ENCODE measurements at regions not wholly inside any gene's neighbourhood (a gene's known extent, or its start where the extent isn't known, plus 50 kb on each side); places are given as distances from the start of the nearest gene placed in this dataset.
A peak's percentile ranks its signal among the peaks of the same experiment; 100 is the strongest.

GRCh38 chr1:29835406-29835805 is 599.1 kb downstream of the PTPRU start:
- Histone ChIP-seq H3K4me2 (ENCODE audit: low read length) (no peak overlapping the region), H3K27me3 (ENCODE audit: insufficient read depth, low read depth, low read length) (no peaks in the 10 kb centered on the region), H3K27ac (ENCODE audit: low read length) (no peak overlapping the region), H3K9me3 (ENCODE audit: low read length) (no peaks in the 10 kb centered on the region), H3K9me2 (ENCODE audit: insufficient read depth, low read length) (no peaks in the 10 kb centered on the region), H3K79me2 (replicated peaks; ENCODE audit: insufficient read depth, low read length) (no peaks in the 10 kb centered on the region), H3F3A (ENCODE audit: insufficient read depth, low read length, poor library complexity, severe bottlenecking) (no peaks in the 10 kb centered on the region), H2AFZ (ENCODE audit: low read depth, low read length) (no peak overlapping the region), H3K36me3 (ENCODE audit: insufficient read depth, low read length) (no peaks in the 10 kb centered on the region), H4K20me1 (ENCODE audit: insufficient read depth) (no peaks in the 10 kb centered on the region), H3K4me3 (ENCODE audit: low read length) (no peak overlapping the region), H3K9ac (ENCODE audit: low read length) (no peak overlapping the region)
- TF ChIP-seq RAD21 (conservative IDR thresholded peaks at IDR 0.05) (no peak), POLR2AphosphoS5 (IDR thresholded peaks at IDR 0.05) (peak; percentile 50), SMC3 (conservative IDR thresholded peaks at IDR 0.05; ENCODE audit: poor library complexity) (no peak), REST (IDR thresholded peaks at IDR 0.05; ENCODE audit: borderline replicate concordance) (no peak)

- Histone ChIP-seq H3K4me2 (ENCODE audit: low read length) (no peak overlapping the region), H3K36me3 (ENCODE audit: insufficient read depth, low read length) (no peaks in the 10 kb centered on the region), H3K9me2 (ENCODE audit: insufficient read depth, low read length) (no peaks in the 10 kb centered on the region), H3K79me2 (replicated peaks; ENCODE audit: insufficient read depth, low read length) (no peaks in the 10 kb centered on the region), H3K4me3 (ENCODE audit: low read length) (no peak overlapping the region), H3K27me3 (ENCODE audit: insufficient read depth, low read depth, low read length) (no peaks in the 10 kb centered on the region), H2AFZ (ENCODE audit: low read depth, low read length) (no peak overlapping the region), H3K27ac (ENCODE audit: low read length) (no peak overlapping the region), H3K9me3 (ENCODE audit: low read length) (no peaks in the 10 kb centered on the region), H4K20me1 (ENCODE audit: insufficient read depth) (no peaks in the 10 kb centered on the region), H3F3A (ENCODE audit: insufficient read depth, low read length, poor library complexity, severe bottlenecking) (no peaks in the 10 kb centered on the region), H3K9ac (ENCODE audit: low read length) (no peak overlapping the region)
- no peak for TF ChIP-seq MXI1 (conservative IDR thresholded peaks at IDR 0.05; ENCODE audit: poor library complexity, severe bottlenecking)
- peak; percentile 44 for TF ChIP-seq POLR2AphosphoS5 (IDR thresholded peaks at IDR 0.05)
- no peak for TF ChIP-seq CTCF (IDR thresholded peaks at IDR 0.05; ENCODE audit: poor library complexity, severe bottlenecking)
Observed at GRCh38 chr1:29833581-29833980, 597.3 kb downstream of the PTPRU start.

- H3K9me2 ChIP-seq (ENCODE audit: insufficient read depth, low read length), result no peaks in the 10 kb centered on the region
- no peak overlapping the region for H2AFZ ChIP-seq (ENCODE audit: low read depth, low read length)
- no peaks in the 10 kb centered on the region for H3F3A ChIP-seq (ENCODE audit: insufficient read depth, low read length, poor library complexity, severe bottlenecking)
- TF ChIP-seq RAD21 (conservative IDR thresholded peaks at IDR 0.05) (no peak), SMC3 (conservative IDR thresholded peaks at IDR 0.05; ENCODE audit: poor library complexity) (no peak), MXI1 (conservative IDR thresholded peaks at IDR 0.05; ENCODE audit: poor library complexity, severe bottlenecking) (no peak), EZH2 (IDR thresholded peaks at IDR 0.05; ENCODE audit: borderline replicate concordance, insufficient read depth, low read length, poor library complexity, severe bottlenecking) (no peak), EP300 (conservative IDR thresholded peaks at IDR 0.05; ENCODE audit: poor library complexity, severe bottlenecking) (no peak), CTCF (IDR thresholded peaks at IDR 0.05; ENCODE audit: poor library complexity, severe bottlenecking) (no peak), TAF1 (IDR thresholded peaks at IDR 0.05; ENCODE audit: low read depth) (no peak), REST (IDR thresholded peaks at IDR 0.05; ENCODE audit: borderline replicate concordance) (no peak)
- H3K4me2 ChIP-seq (ENCODE audit: low read length), result no peak overlapping the region
- H3K9me3 ChIP-seq (ENCODE audit: low read length), result no peaks in the 10 kb centered on the region
- no peaks in the 10 kb centered on the region for H3K79me2 ChIP-seq (replicated peaks; ENCODE audit: insufficient read depth, low read length)
- H3K27ac ChIP-seq (ENCODE audit: low read length), result no peak overlapping the region
- no peak overlapping the region for H3K9ac ChIP-seq (ENCODE audit: low read length)
- H3K36me3 ChIP-seq (ENCODE audit: insufficient read depth, low read length), result no peaks in the 10 kb centered on the region
- no peak overlapping the region for H3K4me3 ChIP-seq (ENCODE audit: low read length)
- H3K27me3 ChIP-seq (ENCODE audit: insufficient read depth, low read depth, low read length), result no peaks in the 10 kb centered on the region
- no peaks in the 10 kb centered on the region for H4K20me1 ChIP-seq (ENCODE audit: insufficient read depth)
Observed at GRCh38 chr1:29832936-29833335, 596.6 kb downstream of the PTPRU start.

Data from neural cell (in vitro differentiated cells).